NT2/D1 (cell line): ENCODE measurements at regions not wholly inside any gene's neighbourhood (a gene's known extent, or its start where the extent isn't known, plus 50 kb on each side); places are given as distances from the start of the nearest gene placed in this dataset.

Experiments
- YY1 ChIP-seq: IDR thresholded peaks from 2 replicates; pipeline ENCODE4 v1.6.1; 2011; ENCODE audit not compliant: insufficient read length, insufficient read depth
- ZNF274 ChIP-seq: IDR thresholded peaks from 2 replicates; pipeline ENCODE4 v1.6.1; 2011; ENCODE audit warnings: mild to moderate bottlenecking, low read depth, low read length

DNA sequence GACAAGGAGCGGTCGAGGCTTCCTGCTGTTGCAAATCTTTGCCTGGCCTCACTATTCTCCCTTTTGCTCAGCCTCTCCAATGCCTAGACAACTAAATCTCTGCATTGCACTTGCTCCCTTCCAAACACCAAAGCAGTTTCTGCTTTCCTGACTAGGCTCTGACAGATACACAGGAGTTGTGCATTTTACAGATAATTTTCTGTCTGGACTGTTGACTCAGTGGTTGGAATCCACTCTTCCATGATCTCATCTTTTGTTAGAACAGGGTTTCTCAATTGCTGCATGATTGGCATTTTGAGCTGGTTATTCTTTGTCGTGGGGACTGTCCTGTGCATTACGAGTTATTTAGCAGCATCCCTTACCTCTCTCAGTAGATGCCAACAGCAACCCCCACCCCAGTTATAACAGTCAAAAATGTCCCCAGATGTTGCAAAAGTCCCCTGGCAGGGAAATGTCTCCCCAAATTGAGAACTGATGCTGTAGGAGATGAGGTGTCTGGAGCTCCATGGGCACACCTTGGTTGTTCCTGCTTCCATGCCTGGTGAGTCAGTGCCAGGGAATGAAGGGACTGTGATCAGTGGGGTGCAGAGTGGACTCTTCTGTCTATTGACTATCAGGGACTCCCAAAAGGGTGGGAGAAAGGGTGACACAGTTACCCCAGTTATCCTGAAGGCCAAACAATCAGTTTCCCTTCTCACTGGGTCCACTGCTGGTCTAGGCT lies 557.4 kb upstream of the PSMD7 start:
- TF ChIP-seq ZNF274 (no peak), YY1 (no peak)
